CD8-positive, alpha-beta memory T cell (primary cell): ENCODE measurements at regions not wholly inside any gene's neighbourhood (a gene's known extent, or its start where the extent isn't known, plus 50 kb on each side); places are given as distances from the start of the nearest gene placed in this dataset.

ENCODE experiments used
- CTCF ChIA-PET: fragments of 350-600 bp; sonication (Branson Sonifier 250); formaldehyde crosslinking; loops from one replicate; lab custom pipeline; 2021; ENCODE audit warnings: antibody characterized with exemption; lab: Charles Lee
- POLR2A ChIA-PET: fragments of 350-600 bp; sonication (Branson Sonifier 250); formaldehyde crosslinking; loops from one replicate; lab custom pipeline; 2021; ENCODE audit warnings: antibody characterized with exemption; lab: Charles Lee
- DNase-seq, 5 donors: peaks; one replicate each; pipeline versions ENCODE4 v3.0.0 to v3.0.0-alpha.2; 2020 to 2022; ENCODE audit warnings: mixed read lengths in 1 of 5
- H3K27ac ChIP-seq: one replicate; pipeline ENCODE4 v1.7.0; 2013; ENCODE audit warnings: low read depth, mild to moderate bottlenecking, low read length, moderate library complexity
- H3K27me3 ChIP-seq: 2 replicates; pipeline ENCODE4 v1.7.0; 2013; ENCODE audit warnings: low read length, mild to moderate bottlenecking; ENCODE audit not compliant: insufficient read depth, poor library complexity, severe bottlenecking
- H3K36me3 ChIP-seq: 2 replicates; pipeline ENCODE4 v1.7.0; 2013; ENCODE audit warnings: mild to moderate bottlenecking, low read length, moderate library complexity; ENCODE audit not compliant: insufficient read depth
- H3K4me1 ChIP-seq: 2 replicates; pipeline ENCODE4 v1.7.0; 2013; ENCODE audit warnings: mild to moderate bottlenecking, low read length, moderate library complexity; ENCODE audit not compliant: insufficient read depth
- H3K4me3 ChIP-seq: 2 replicates; pipeline ENCODE4 v1.7.0; 2013; ENCODE audit warnings: mild to moderate bottlenecking, low read length
- H3K9me3 ChIP-seq: 2 replicates; pipeline ENCODE4 v1.7.0; 2013; ENCODE audit warnings: mild to moderate bottlenecking, low read length
- H3K27ac Mint-ChIP-seq, 8 donors: one replicate each; pipeline ENCODE4 v1.8.0; 2020 to 2021; ENCODE audit warnings: mixed read lengths in 8 of 8, mild to moderate bottlenecking in 6 of 8, inconsistent platforms in 3 of 8, moderate library complexity in 3 of 8
- H3K27me3 Mint-ChIP-seq, 2 donors: one replicate each; pipeline ENCODE4 v1.8.0; 2020 to 2021; ENCODE audit warnings: mixed read lengths in 2 of 2, mild to moderate bottlenecking in 1 of 2, moderate library complexity in 1 of 2
- H3K36me3 Mint-ChIP-seq, 3 donors: one replicate each; pipeline ENCODE4 v1.8.0; 2020 to 2021; ENCODE audit warnings: mixed read lengths in 3 of 3, inconsistent platforms in 1 of 3, mild to moderate bottlenecking in 1 of 3
- H3K4me1 Mint-ChIP-seq, 3 donors: one replicate each; pipeline ENCODE4 v1.8.0; 2020 to 2021; ENCODE audit warnings: mixed read lengths in 3 of 3, inconsistent platforms in 1 of 3, mild to moderate bottlenecking in 1 of 3
- H3K4me3 Mint-ChIP-seq, 7 donors: one replicate each; pipeline ENCODE4 v1.8.0; 2020 to 2021; ENCODE audit warnings: mixed read lengths in 7 of 7, mild to moderate bottlenecking in 6 of 7, moderate library complexity in 4 of 7, inconsistent platforms in 2 of 7
- H3K9me3 Mint-ChIP-seq, 5 donors: one replicate each; pipeline ENCODE4 v1.8.0; 2020 to 2022; ENCODE audit warnings: mixed read lengths in 5 of 5, mild to moderate bottlenecking in 3 of 5, moderate library complexity in 2 of 5, inconsistent platforms in 1 of 5

GRCh38 chr11:106378513-106379179 is 301.2 kb downstream of the AASDHPPT start:
- Histone ChIP-seq H3K27ac (no peak overlapping the region), H3K27me3 (no peaks in the 10 kb centered on the region), H3K9me3 (no peaks in the 10 kb centered on the region), H3K4me3 (no peak overlapping the region), H3K36me3 (no peaks in the 10 kb centered on the region), H3K4me1 (no peaks in the 10 kb centered on the region)
- H3K27me3 Mint-ChIP-seq = no peaks in the 10 kb centered on the region
- no peaks in the 10 kb centered on the region for H3K4me1 Mint-ChIP-seq
- H3K36me3 Mint-ChIP-seq = no peaks in the 10 kb centered on the region
- ChIA-PET CTCF (no interaction called here), POLR2A (no interaction called here)
- H3K4me3 Mint-ChIP-seq = no peak overlapping the region
- no peak overlapping the region for H3K27ac Mint-ChIP-seq
- no peak for DNase-seq
- peaks cover 0 to 9% (median 4%) of the 10 kb centered on the region in 5 donors for H3K9me3 Mint-ChIP-seq

DNA sequence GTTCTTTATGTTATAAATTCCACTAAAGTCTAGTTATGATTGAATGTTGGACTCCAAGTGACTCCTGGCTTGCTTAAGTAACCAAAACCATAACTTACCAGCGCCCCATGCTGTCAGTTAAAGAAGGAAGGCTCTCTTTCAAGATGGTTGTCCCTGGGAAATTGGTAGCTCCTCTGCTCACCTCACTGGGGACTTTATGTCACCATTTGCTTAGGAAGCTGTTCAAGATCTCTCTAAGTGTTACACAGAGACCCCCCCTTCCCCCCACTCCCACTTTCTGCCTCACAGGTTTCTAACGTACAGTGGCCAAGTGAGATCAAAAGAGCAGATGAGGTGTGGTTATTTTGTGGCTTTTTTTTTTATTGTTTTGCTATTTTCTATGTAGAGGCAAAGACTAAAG is 301.8 kb downstream of the AASDHPPT start:
- DNase-seq = no peak
- Mint-ChIP-seq H3K36me3 (no peaks in the 10 kb centered on the region), H3K4me3 (no peak overlapping the region), H3K27ac (no peak overlapping the region), H3K9me3 (peaks cover 0 to 9% (median 3%) of the 10 kb centered on the region in 5 donors), H3K27me3 (no peaks in the 10 kb centered on the region), H3K4me1 (no peaks in the 10 kb centered on the region)
- H3K36me3 ChIP-seq = no peaks in the 10 kb centered on the region
- no peak overlapping the region for H3K4me3 ChIP-seq
- no peak overlapping the region for H3K27ac ChIP-seq
- POLR2A ChIA-PET = no interaction called here
- no peaks in the 10 kb centered on the region for H3K4me1 ChIP-seq
- CTCF ChIA-PET = no interaction called here
- no peaks in the 10 kb centered on the region for H3K9me3 ChIP-seq
- no peaks in the 10 kb centered on the region for H3K27me3 ChIP-seq

DNA sequence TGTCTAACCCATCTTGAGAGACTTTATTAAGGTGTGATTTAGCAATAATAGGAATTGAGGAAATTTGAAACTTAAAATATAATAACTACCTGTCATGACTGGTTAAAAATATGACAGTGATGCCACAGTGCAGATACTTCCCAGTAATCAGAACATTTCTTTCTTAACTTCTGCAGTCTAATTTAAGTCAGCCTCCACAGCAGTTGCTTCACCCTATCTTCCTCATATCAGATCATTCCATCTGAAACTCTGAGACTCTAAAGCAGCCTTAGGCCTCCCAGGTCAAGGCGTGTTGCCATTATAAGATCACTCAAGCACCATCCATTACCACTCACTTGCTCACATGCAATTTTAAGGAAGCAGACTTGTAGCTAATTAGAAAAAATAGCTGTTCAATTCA is 302.2 kb downstream of the AASDHPPT start:
- H3K9me3 ChIP-seq = no peaks in the 10 kb centered on the region
- no peaks in the 10 kb centered on the region for H3K4me1 ChIP-seq
- H3K4me3 Mint-ChIP-seq = no peak overlapping the region
- no peak overlapping the region for H3K4me3 ChIP-seq
- POLR2A ChIA-PET = no interaction called here
- no peaks in the 10 kb centered on the region for H3K4me1 Mint-ChIP-seq
- H3K27me3 Mint-ChIP-seq = no peaks in the 10 kb centered on the region
- CTCF ChIA-PET = no interaction called here
- no peaks in the 10 kb centered on the region for H3K27me3 ChIP-seq
- no peaks in the 10 kb centered on the region for H3K36me3 ChIP-seq
- peaks cover 0 to 9% (median 3%) of the 10 kb centered on the region in 5 donors for H3K9me3 Mint-ChIP-seq
- DNase-seq = no peak
- H3K27ac Mint-ChIP-seq = no peak overlapping the region
- no peaks in the 10 kb centered on the region for H3K36me3 Mint-ChIP-seq
- no peak overlapping the region for H3K27ac ChIP-seq

GRCh38 chr11:106381895-106382294 is 304.4 kb downstream of the AASDHPPT start:
- no peaks in the 10 kb centered on the region for H3K36me3 ChIP-seq
- no peak overlapping the region for H3K27ac ChIP-seq
- ChIA-PET POLR2A (no interaction called here), CTCF (no interaction called here)
- Mint-ChIP-seq H3K9me3 (peaks cover 0 to 9% (median 2%) of the 10 kb centered on the region in 5 donors), H3K27me3 (no peaks in the 10 kb centered on the region), H3K4me3 (no peak overlapping the region), H3K27ac (no peak overlapping the region), H3K4me1 (no peaks in the 10 kb centered on the region), H3K36me3 (no peaks in the 10 kb centered on the region)
- no peaks in the 10 kb centered on the region for H3K27me3 ChIP-seq
- H3K9me3 ChIP-seq = no peaks in the 10 kb centered on the region
- no peak for DNase-seq
- H3K4me3 ChIP-seq = no peak overlapping the region
- H3K4me1 ChIP-seq = no peaks in the 10 kb centered on the region

- ChIA-PET POLR2A (no interaction called here), CTCF (no interaction called here)
- H3K4me1 Mint-ChIP-seq = no peaks in the 10 kb centered on the region
- Histone ChIP-seq H3K27ac (no peak overlapping the region), H3K9me3 (no peaks in the 10 kb centered on the region), H3K4me3 (no peak overlapping the region), H3K36me3 (no peaks in the 10 kb centered on the region), H3K27me3 (no peaks in the 10 kb centered on the region), H3K4me1 (no peaks in the 10 kb centered on the region)
- peaks cover 0 to 2% of the 10 kb centered on the region in 2 donors for H3K27me3 Mint-ChIP-seq
- H3K27ac Mint-ChIP-seq = no peak overlapping the region
- H3K36me3 Mint-ChIP-seq = no peaks in the 10 kb centered on the region
- H3K9me3 Mint-ChIP-seq = peaks cover 3 to 9% (median 6%) of the 10 kb centered on the region in 5 donors
- H3K4me3 Mint-ChIP-seq = no peak overlapping the region
- no peak for DNase-seq
Measured at GRCh38 chr11:106384429-106384828, 307.0 kb downstream of the AASDHPPT start.

GRCh38 chr11:106386519-106386918 is 309.1 kb downstream of the AASDHPPT start:
- Mint-ChIP-seq H3K27ac (no peak overlapping the region), H3K9me3 (peaks cover 2 to 9% (median 7%) of the 10 kb centered on the region in 5 donors), H3K4me1 (no peaks in the 10 kb centered on the region), H3K36me3 (no peaks in the 10 kb centered on the region), H3K27me3 (peaks cover 0 to 2% of the 10 kb centered on the region in 2 donors), H3K4me3 (no peak overlapping the region)
- Histone ChIP-seq H3K4me3 (no peak overlapping the region), H3K27me3 (no peaks in the 10 kb centered on the region), H3K27ac (no peak overlapping the region), H3K9me3 (no peaks in the 10 kb centered on the region), H3K36me3 (no peaks in the 10 kb centered on the region), H3K4me1 (no peaks in the 10 kb centered on the region)
- DNase-seq = no peak
- ChIA-PET POLR2A (no interaction called here), CTCF (no interaction called here)

DNA sequence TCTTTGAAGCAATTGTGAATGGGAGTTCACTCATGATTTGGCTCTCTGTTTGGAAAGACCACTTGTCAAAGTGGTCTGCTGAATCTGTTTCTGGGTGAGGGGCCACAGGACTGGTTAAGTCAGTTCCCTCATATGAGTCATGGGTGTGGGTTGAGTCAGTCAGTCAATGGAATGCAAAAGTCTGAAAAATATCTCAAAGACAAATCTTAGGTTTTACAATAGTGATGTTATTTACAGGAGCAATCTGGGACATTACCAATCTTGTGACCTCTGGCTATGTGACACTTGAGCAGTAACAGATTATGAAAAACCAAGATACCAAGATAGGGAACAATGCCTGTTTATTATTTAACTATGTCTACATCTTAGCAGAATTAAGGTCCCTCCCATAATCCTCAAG is 311.6 kb downstream of the AASDHPPT start:
- Histone ChIP-seq H3K27me3 (no peaks in the 10 kb centered on the region), H3K36me3 (no peaks in the 10 kb centered on the region), H3K4me1 (no peaks in the 10 kb centered on the region), H3K4me3 (no peak overlapping the region), H3K27ac (no peak overlapping the region), H3K9me3 (no peaks in the 10 kb centered on the region)
- POLR2A ChIA-PET = no interaction called here
- H3K9me3 Mint-ChIP-seq = peaks cover 0 to 8% (median 5%) of the 10 kb centered on the region in 5 donors
- H3K4me1 Mint-ChIP-seq = no peaks in the 10 kb centered on the region
- no peaks in the 10 kb centered on the region for H3K36me3 Mint-ChIP-seq
- no peak for DNase-seq
- no peak overlapping the region for H3K4me3 Mint-ChIP-seq
- CTCF ChIA-PET = no interaction called here
- no peak overlapping the region for H3K27ac Mint-ChIP-seq
- H3K27me3 Mint-ChIP-seq = peaks cover 0 to 2% of the 10 kb centered on the region in 2 donors

DNA sequence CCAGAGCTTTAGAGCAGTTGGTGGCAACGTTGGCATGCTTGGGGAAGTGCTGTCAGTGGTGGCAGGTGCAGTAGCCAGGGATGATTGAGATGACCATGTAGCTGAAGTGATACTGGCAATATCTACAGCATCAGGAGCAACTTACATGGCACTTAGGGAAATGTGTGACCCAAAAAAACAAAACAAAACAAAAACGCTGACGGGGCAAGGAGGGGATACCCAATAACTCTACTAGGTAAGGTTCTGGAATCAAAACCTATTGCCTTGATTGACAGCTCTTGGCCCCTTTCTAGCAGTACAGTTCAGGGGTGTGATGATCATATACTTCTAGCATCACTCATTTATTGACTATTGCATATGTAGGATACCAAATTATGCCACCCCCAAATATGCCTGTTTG is 312.6 kb downstream of the AASDHPPT start:
- Mint-ChIP-seq H3K27me3 (peaks cover 0 to 2% of the 10 kb centered on the region in 2 donors), H3K36me3 (no peaks in the 10 kb centered on the region), H3K4me3 (no peak overlapping the region), H3K4me1 (no peaks in the 10 kb centered on the region), H3K9me3 (peaks cover 0 to 8% (median 5%) of the 10 kb centered on the region in 5 donors), H3K27ac (peak overlapping the region in 2 of 8 donors; percentile 58 to 74)
- Histone ChIP-seq H3K27me3 (no peaks in the 10 kb centered on the region), H3K4me3 (no peak overlapping the region), H3K9me3 (no peaks in the 10 kb centered on the region), H3K4me1 (no peaks in the 10 kb centered on the region), H3K36me3 (no peaks in the 10 kb centered on the region), H3K27ac (no peak overlapping the region)
- CTCF ChIA-PET = no interaction called here
- POLR2A ChIA-PET = no interaction called here
- no peak for DNase-seq
